HG03039 (cell line): ENCODE measurements at regions not wholly inside any gene's neighbourhood (a gene's known extent, or its start where the extent isn't known, plus 50 kb on each side); places are given as distances from the start of the nearest gene placed in this dataset.
"Not testable (repeated sequence)": the region's sequence is repeated elsewhere in the genome, so short reads cannot be mapped to it uniquely, and the experiment has no call there.

Experiments
- ATAC-seq: cut with Tn5 transposase; IDR thresholded peaks from one replicate; pipeline ENCODE4 v1.9.1; 2021; ENCODE audit warnings: mild to moderate bottlenecking, moderate library complexity; ENCODE audit not compliant: unreplicated experiment

GRCh38 chr3:105281989-105282388 lies 84.7 kb upstream of the ALCAM start:
- ATAC-seq: no peak

- no peak for ATAC-seq
These were observed 81.8 kb upstream of the ALCAM start for GRCh38 chr3:105284876-105285275.

- ATAC-seq: no peak
These were observed 81.0 kb upstream of the ALCAM start for GRCh38 chr3:105285653-105286241.

- ATAC-seq: no peak
These were observed 73.3 kb upstream of the ALCAM start for GRCh38 chr3:105293441-105293840.

GRCh38 chr3:105296182-105296822 lies 70.4 kb upstream of the ALCAM start:
- not testable (repeated sequence) for ATAC-seq

GRCh38 chr3:105304487-105304886 lies 62.2 kb upstream of the ALCAM start:
- ATAC-seq: no peak

GRCh38 chr3:105315144-105315543 lies 51.6 kb upstream of the ALCAM start:
- no peak for ATAC-seq

GRCh38 chr3:105315815-105316214 lies 50.9 kb upstream of the ALCAM start:
- no peak for ATAC-seq

- no peak for ATAC-seq
These were observed 50.4 kb upstream of the ALCAM start for GRCh38 chr3:105316331-105316730.
